AG20443 (cell line): ENCODE measurements at regions not wholly inside any gene's neighbourhood (a gene's known extent, or its start where the extent isn't known, plus 50 kb on each side); places are given as distances from the start of the nearest gene placed in this dataset.
A peak's percentile ranks its signal among the peaks of the same experiment; 100 is the strongest.

Experiments used
- DNase-seq: peaks from one replicate; pipeline ENCODE4 v3.0.0; 2012; ENCODE audit warnings: low spot score, mixed read lengths

DNA sequence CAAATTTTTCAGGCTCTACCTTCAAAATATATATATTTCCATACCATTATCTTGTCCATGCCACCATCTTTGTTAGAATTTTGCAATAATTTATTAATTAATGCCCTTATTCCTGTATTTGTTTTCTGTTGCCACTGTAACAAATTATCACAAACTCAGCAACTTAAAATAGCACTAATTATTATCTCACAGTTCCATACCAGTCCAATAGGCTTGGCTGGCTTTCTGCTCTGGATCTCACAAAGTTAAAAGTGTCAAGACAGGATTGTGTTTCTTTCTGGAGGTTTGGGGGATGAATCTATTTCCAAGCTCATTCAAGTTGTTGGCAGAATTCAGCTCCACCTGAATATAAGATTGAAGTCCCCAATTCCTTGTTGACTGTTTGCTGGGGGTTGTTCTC is 58.6 kb upstream of the SLC38A4 start:
- DNase-seq, result no peak

DNA sequence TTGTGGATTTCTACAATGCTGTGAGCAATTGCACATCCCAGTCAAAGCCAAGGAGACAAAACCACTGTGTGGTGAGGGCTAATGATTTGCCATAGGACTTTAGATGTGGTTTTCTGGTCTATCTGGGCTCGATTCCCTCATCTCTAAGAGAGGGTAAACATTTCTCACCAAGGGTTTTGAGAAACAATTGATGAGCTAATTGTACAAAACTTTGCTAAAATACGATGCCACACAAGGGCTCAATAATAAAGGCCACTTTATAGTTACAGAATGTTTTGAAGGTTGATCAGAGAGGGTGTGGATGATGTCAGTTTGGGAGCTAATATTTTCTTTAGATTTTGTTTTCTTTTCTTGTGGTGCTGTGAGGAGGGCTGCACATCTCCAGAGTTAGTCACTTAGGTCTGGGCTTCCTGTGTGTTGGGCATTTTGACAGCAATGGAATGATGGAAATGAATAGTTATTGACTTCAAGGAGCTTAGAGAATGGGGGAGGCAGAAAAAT is 60.8 kb upstream of the SLC38A4 start:
- peak; percentile 68 for DNase-seq

DNA sequence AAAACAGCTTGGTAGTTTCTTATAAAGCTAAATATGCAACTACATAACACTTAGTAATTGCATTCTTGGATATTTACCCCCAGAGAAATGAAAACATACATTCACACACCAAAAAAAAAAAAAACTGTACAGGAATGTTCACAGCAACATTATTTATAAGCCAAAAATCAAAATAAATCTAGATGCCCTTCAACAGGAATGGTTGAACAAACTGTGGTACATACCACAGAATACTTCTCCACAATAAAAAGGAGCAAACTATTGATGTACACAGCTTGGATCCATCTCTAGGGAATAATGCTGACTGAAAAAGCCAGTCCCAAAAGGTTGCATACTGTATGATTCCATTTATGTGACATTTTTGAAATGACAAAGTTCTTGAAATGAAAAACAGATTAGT is 62.1 kb upstream of the SLC38A4 start:
- DNase-seq, result no peak

DNA sequence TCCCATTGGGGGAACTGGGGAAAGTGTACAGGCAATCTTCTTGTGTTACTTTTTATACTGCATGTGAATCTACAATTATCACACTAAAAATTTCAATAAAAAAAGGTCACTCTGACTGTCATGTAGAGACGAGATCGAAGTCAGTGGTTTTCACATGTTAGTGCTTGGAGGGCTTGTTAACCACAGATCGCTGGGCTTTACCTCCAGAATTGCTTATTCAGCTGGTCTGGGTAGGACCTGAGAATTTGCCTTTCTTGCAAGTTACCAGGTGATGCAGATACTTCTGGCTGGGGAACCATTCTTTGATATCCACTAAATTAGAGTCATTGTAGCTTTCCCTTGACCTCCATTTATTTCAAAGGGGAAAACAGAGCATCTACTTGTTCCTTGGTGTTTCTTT is 62.8 kb upstream of the SLC38A4 start:
- DNase-seq, result no peak

DNA sequence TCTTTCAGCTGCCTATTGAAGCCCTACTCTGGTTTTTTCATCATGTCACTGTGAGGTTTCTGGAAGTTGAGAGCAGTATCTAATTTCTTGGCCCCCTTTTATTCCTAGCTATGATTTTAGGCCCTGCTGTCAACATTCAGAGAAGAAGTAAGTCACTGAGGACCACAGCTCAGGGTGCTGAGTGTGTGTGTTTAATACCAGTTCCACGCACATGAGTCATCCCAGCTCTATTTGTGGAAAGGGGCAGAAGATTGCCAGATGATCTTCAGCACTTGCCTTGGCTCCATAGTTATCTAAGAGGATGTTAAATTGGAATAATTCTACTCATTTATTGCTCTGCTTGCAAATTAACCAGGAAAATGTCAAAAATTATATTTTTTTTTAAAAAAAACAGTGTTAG is 65.5 kb upstream of the SLC38A4 start:
- peak; percentile 50 for DNase-seq

DNA sequence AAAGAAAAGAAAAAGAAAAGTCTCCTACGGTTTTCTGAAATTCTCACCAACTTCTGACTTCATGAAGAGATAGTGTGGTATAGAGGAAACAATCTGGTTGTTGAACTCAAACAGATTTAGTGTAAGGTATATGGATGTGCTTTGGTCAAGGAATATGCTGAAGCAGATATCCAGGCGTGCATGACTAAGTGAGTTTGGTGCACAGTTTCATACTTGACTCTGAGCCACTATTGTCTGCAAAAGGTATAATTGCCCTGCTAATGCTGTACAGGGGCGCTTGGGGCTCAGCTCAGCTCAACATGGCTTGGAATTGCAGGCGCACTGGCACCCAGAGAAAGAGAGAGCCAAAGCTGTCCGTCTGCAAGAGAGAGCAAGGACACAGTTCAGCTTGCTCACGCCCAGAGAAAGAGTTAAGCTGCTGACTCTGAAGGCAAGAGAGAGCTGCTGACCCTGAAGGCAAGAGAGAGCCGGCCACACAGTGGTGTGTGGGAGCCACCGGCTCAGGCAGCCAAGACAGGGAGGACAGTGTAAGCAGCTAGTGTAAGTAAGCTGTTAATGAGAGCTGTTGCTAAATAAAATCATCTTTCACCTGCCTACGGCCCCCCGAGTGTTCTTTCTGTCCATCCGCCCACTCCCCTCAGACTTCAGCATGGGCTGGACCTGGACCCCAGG is 66.4 kb upstream of the SLC38A4 start:
- no peak for DNase-seq

DNA sequence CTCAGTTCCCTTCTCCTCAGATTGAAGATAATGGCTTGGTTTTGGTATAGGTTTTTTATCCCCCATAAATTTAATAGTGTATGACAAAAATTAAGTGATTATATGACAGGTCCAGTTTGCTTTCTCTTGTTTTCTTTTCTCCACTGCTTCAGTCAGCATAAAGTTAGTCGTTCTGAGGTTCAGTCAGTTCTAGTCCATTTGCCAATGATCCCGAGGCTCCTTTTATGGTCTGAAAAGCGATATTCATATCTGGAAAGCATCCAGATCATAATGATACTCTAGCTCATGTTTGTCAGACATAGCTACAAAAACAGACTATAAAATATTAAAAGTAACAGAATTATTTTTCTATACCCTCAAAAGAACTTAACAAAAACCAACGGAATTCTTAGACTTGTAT is 67.1 kb upstream of the SLC38A4 start:
- no peak for DNase-seq

DNA sequence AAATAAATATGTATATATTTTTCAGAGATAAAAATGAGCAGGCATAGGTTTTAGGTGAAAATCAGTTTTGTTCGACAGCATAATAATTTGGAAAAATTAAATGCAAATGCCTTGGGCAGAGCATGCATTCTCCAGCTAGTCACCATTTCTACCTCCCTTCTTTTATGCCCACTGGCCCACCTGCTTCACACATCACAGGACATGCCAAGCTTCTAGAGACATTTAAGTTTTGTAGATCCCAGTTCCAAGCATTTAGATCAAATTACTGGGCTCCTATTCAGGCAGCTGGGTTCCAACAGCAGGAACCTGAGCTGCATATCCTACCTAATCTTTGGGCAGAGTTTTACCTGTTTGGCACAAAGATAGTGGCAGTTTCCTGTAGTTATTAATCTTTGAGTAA is 67.6 kb upstream of the SLC38A4 start:
- DNase-seq, result no peak

DNA sequence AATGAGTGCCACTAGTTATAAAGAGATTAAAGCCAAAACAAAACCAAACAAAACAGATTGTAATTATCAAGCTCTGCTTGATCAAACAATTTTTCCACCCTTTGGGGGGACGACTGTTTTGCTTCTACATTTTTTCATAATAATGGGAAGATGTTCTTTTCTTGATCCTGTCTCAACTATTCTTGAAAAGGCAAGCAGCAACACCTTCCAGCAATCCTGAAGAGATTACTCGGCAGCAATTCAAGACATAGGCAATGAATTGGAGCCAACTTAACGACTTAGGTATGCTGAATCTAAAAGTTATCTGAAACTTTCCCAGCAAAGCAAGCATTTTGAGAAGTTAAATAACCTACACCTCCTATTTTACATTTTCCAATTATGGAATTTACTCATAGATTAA is 69.9 kb upstream of the SLC38A4 start:
- no peak for DNase-seq

DNA sequence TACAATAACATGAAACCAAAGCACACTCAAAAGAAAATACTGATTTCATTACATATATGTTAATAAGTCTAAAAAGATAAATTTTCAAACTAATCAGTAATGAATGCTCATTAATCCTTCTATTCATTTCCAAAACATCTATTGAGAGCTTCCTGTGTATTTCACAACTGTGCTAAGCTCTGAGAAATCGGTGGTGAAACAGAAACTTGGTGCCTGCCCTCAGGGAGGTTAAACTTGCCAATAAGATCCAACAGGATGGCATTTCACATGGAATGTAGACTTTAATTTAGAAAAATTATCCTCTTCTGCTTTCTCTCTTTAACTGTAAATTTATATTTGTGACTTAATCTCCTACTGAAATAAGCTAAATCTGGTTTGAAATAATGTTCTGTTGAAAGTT is 70.9 kb upstream of the SLC38A4 start:
- no peak for DNase-seq

DNA sequence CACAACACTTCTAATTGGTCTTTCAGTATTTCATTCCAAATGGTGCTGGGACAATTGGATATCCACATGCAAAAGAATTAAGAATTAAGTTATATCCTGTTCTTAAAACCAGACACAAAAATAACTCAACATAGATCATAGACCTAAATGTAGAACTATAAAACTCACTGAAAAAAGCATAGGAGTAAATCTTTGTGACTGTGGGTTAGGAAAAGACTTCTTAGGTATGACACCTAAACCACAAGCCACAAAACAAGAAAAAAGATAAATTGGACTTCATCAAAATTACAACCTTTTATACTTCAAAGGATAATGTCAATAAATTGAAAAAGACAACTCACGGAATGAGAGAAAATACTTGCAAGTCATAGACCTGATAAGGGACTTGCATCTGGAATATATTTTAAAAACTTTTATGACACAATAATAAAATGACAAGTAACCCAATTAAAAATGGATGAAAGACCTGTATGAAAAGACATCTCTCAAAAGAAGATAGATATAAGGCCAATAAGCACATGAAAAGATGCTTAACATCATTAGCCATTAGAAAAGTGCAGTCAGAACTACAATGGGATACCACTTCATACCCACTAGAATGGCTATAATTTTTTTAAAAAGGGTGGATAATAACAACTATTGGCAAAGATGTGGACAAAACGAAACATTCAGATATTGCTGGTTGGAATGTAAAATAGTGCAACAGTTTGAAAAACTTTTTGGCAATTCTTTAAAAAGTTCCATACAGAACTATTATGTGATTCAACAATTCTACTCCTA is 72.5 kb upstream of the SLC38A4 start:
- DNase-seq, result no peak

DNA sequence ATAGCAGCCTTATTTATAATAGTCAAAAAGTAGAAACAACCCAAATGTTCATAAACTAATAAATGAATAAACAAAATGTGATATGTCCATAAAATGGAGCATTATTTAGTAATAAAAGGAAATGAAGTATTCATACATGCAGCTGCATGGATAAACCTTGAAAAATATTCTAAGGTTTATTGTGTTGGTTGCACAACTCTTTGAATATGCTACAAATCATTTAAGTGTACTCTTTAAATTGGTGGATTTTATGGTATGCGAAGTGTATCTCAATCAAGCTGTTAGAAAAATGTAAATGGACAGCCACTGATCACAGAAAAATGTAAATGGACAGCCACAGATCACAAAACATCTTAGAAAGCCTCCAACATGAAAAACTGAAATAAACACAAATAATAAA is 73.2 kb upstream of the SLC38A4 start:
- DNase-seq, result no peak

DNA sequence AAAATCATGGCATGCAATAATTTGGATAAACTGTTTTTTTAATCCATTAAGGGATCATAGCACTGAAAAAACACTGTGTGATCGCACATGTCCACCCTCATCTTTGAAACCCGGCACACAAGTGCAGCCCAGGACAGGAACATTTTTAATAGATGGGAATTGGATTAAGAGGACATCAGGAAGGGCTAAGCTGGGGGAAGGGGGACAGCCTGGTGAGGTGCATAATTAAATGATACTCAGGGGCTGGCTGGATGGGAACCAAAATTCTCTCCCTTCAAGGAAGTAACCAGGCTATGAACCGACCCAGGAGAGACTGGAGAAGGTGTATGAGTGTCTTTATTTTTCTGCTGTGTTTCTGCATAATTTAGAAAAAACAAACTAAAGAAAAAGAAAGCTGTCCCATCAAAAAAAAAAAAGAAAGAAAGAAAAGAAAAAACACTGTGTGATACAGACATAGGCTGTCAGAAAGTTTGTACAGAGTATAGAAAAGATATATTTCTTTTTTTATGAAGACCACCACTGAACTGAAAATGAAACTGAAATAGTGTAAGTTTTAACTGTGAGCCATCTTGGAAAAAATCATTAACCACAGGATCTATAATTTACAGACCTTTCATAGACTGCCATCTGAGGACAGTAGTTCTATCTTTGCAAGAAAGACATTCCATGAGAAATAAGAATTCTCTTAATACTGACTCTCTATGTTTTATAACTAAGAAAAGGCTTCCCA is 75.1 kb upstream of the SLC38A4 start:
- DNase-seq, result no peak

DNA sequence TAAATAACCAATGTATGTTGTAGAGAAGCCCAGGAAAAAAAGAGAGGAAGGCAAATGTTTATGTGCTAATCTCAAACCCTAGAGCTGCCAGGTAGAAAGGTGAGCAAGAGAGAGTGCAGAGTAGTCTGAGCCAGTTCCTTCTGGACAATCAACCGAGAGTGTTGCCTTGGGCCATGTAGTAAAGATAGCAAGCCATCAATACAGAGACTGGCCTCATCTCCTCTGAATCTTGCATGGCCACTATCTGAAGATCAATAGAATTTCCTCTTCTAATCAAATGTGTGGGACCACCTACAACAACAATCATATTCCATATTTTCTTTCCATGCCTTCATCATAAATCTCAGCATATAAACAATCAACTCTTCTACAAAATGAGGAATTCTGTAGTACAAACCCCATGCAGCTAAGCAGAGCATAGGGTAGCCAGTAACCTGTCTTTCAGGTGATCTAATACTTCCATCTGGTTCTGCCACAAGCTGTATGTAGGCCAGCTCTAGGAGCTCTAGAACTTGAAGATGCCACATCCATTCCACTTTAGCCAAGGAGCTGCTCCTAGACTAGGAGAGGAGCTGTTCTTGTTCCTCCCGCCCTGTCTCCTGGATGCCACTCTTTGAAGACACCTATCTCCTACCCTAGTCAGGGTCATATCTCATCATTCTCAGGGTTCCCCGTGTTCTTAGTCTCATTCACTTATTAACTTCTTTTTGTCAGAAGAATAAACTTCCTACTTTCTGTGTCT is 75.8 kb upstream of the SLC38A4 start:
- DNase-seq, result no peak

DNA sequence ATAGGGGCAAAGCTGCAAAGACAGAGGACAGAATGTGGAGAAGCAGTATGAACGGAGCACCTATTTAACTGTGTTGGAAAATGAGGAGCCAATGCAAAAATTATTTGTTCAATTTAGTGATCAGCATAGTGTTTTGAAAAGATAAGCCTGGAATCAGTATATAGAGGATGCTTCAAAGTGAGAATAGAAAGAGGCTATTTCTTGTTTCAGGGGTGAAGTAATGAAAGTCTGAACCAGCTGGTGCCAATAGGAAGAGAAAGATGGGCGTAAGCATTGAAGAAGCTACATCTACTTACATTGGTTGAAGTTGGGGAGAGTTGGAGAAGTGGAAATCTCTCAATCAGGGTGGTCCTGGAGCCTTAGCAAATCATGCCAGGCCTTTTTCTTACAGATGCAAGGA is 77.3 kb upstream of the SLC38A4 start:
- no peak for DNase-seq

DNA sequence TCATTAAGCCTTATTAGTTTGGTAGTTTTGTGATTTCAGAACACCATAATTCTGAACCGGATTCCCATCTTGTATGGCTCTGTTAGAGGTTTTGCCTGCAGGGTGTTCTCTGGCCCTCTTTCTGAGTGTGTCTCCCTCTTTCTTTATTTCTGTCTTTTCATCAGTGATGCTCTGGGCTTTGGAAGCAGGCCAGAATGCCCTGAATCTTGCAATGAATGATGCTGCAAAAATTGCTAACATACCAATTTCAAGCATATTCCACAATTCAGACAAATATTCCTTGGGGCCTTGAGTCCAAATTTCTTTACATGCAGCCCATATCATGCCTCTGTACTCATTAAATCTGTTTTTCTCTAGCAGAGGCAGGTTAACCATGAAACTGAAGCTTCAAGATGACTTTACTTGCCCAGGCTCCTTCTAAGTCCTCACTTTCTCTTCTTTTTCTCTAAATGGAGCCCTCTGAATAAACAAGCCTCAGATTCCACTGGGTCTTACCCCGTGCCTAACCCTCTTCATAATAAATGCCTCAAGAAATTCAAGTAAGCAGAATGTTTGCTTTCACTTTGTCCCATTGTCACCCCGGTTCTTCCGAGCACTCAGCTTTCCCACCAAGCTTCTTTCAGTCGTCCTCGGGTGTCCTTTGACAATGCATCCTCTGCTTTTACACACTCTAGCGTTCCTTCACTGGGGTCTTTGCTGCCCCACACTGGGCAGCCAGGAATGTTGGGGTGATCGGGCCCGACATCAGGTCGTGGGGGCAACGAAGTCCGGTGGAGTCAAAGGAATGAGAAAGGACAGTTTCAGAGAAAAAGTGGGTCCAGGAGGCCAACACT is 78.8 kb upstream of the SLC38A4 start:
- no peak for DNase-seq

DNA sequence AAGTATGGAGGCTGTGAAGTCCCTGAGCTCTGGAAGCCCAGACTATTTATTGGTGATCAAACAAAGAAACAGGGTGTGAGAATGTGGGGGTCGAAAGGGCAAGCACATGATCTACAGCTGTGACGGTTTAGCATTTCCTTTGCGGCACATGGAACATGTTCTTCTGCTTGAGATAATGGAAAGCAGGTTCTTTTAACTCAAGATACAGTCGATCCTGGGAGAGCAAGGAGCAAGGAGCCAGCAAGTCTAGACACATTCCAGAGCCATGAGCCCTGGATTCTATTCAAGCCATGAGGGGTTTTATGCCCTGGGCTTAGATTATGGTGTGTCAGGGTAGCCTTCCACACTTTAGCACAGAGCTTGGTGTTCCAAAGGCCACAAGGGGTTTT is 79.4 kb upstream of the SLC38A4 start:
- peak; percentile 27 for DNase-seq

DNA sequence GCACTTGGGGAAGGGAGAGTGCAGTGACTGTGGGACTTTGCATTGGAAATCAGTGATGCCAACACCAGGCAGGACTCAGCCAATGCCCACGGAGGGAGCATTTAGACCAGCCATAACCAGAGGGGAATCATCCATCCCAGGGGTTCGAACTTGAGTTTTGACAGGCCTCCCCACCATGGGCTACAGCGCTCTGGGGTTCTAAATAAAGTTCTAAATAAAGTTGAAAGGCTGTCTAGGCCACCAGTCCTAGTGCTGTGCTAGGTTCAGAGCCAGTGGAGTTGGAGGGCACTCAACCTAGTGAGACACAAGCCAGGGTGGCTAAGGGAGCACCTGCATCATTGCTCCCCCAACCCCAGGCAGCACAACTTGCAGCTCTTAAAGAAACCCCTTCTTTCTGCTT is 82.0 kb upstream of the SLC38A4 start:
- no peak for DNase-seq

DNA sequence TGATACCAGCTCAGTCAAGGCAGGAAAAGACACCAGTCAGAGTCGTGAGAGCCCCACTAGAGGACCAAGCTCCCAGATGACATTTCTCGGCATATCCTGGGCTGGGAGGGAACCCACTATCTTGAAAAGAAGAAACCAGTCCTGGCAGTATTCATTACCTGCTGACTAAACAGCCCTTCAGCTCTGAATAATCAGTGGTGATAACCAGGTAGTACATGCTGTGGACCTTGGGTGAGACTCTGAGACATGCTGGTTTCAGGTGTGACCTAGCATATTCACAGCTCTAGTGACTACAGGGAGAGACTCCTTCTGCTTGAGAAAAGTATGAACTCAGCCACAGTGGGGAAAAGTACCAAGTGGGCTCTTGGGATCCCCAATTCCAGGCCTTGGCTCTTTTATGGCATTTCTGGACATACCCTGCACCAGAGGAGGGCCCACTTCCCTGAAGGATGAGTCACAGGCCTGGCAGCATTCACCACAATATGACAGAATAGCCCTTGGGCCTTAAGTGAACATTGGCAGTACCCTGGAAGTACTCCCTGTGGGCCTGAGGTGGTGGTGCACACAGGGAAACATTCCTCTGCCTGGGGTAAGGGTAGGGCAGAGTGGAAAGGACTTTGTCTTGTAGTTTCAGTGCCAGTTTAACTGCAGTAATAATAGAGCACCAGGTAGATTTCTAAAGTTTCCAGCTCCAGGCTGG is 82.6 kb upstream of the SLC38A4 start:
- DNase-seq, result no peak

DNA sequence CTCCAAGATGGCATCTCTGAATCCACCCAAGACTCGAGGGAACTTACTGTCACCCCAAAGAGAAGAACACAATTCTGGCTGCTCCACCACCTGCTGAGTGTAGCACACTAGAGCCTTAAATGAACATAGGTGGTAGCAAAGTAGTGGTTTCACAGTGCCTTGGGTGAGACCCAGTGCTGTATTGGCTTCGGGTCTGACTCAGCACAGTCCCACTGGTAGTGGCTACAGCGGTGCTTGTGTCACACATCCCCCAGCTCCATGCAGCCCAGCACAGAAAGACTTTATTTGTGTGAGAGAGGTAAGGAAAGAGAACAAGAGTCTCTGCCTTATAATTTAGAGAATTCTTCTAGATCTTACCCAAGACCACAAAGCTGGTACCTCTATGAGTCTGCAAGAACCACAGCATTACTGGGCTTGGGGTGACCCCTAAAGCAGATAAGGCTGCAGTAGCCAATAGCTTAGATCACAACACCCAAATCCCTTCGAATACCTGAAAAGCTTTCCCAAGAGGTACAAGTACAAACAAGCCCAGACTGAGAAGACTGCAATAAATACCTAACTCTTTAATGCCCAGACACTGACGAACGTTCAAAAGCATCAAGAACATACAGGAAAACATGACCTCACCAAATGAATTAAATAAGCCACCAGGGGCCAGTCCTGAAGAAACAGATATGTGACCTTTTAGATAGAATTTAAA is 83.3 kb upstream of the SLC38A4 start:
- DNase-seq, result no peak
